ENCODE measurements at regions not wholly inside any gene's neighbourhood (a gene's known extent, or its start where the extent isn't known, plus 50 kb on each side); places are given as distances from the start of the nearest gene placed in this dataset.

- TF ChIP-seq CTCF (conservative IDR thresholded peaks at IDR 0.05; ENCODE audit: low read depth, low read length), result no peak
- no peak for TF ChIP-seq EZH2 (IDR thresholded peaks at IDR 0.05; ENCODE audit: low read length, unreplicated experiment)
- no peak for TF ChIP-seq EZH2phosphoT487 (IDR thresholded peaks at IDR 0.05; ENCODE audit: borderline replicate concordance, low read length)
Observed at GRCh38 chr14:71232506-71232905, 325.2 kb downstream of the PCNX1 start.
